ENCODE measurements at regions not wholly inside any gene's neighbourhood (a gene's known extent, or its start where the extent isn't known, plus 50 kb on each side); places are given as distances from the start of the nearest gene placed in this dataset.
"Not testable (repeated sequence)": the region's sequence is repeated elsewhere in the genome, so short reads cannot be mapped to it uniquely, and the experiment has no call there.

- TF ChIP-seq CTCF (IDR thresholded peaks at IDR 0.05; ENCODE audit: insufficient read depth, low read length, poor library complexity, severe bottlenecking); EZH2phosphoT487 (conservative IDR thresholded peaks at IDR 0.05; ENCODE audit: low read length): not testable (repeated sequence)
Observed at GRCh38 chr1:121010141-121010540, 120.6 kb downstream of the PPIAL4A start.
